IPS DF 6.9 (cell line): ENCODE measurements at regions not wholly inside any gene's neighbourhood (a gene's known extent, or its start where the extent isn't known, plus 50 kb on each side); places are given as distances from the start of the nearest gene placed in this dataset.

Source experiments
- DNase-seq: peaks from one replicate; pipeline ENCODE4 v3.0.0-alpha.2; 2013; ENCODE audit warnings: low read depth, low spot score
- H3K27ac ChIP-seq: one replicate; pipeline ENCODE4 v1.5.1; 2013; ENCODE audit warnings: low read length, control low read depth
- H3K27me3 ChIP-seq: 2 replicates; pipeline ENCODE4 v1.6.1; 2013; ENCODE audit warnings: mild to moderate bottlenecking, low read length; ENCODE audit not compliant: control insufficient read depth, insufficient read depth
- H3K36me3 ChIP-seq: 2 replicates; pipeline ENCODE4 v1.6.1; 2013; ENCODE audit warnings: low read length; ENCODE audit not compliant: control insufficient read depth, insufficient read depth
- H3K4me1 ChIP-seq: 2 replicates; pipeline ENCODE4 v1.6.1; 2013; ENCODE audit warnings: low read length; ENCODE audit not compliant: control insufficient read depth, insufficient read depth
- H3K4me3 ChIP-seq: 2 replicates; pipeline ENCODE4 v1.5.1; 2013; ENCODE audit warnings: mild to moderate bottlenecking, low read length
- H3K9me3 ChIP-seq: 2 replicates; pipeline ENCODE4 v1.6.1; 2013; ENCODE audit warnings: low read length, inconsistent platforms; ENCODE audit not compliant: control insufficient read depth, insufficient read depth
- WGBS: extraction: QIAGEN DNeasy Blood & Tissue Kit; methylation state at CpG from one replicate; pipeline ENCODE4 v1.1.7; 2013; ENCODE audit warnings: mixed read lengths, missing lambda C conversion rate; ENCODE audit not compliant: insufficient read length, insufficient coverage; 5-methylcytosine and 5-hydroxymethylcytosine counted together

DNA sequence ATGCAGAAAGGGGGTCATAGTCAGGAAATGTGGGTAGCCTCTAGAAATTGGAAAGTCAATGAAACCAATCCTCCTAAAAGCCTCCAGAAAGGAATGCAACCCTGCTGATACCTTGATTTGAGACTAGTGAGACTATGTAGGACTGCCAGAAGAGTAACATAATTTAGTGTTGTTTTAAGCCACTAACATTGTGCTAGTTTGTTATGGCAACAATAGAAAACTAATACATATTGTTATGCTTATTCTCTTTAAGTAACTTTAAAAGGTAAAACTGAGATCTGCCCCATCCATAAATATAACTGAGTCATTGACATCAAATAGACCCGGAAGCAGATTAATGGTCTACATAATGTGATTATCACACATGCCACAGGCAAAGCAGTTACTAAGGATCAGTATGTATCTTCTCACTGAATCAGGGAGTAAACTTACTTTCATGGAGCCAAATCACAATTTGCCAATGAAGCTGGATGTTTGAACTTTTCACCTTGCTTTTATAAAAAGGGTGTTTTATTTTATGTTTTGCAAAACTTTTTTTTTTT, 146.4 kb upstream of the TMEM106B start:
- WGBS, result no CpG with 5 or more reads among the region's 1 CpG

DNA sequence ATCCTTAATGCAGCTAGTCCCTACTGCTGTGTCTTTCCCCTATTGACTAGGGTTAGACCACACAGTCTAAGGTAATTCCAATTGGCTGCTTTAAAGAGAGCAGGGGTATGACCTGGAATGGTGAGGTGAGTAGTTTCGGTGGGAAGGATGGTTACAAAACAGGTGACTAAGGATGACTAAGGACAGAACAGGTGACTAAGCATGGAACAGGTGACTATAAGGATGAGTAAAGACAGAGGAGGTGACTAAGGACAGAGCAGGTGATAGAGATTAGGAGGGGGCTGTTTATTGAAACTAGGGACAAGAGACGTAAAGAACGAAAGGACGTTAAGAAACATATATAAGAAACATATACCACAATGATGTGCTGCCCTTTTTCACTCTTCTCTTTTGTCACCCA, 145.1 kb upstream of the TMEM106B start:
- no peak overlapping the region for H3K4me3 ChIP-seq
- no peaks in the 10 kb centered on the region for H3K36me3 ChIP-seq
- H3K4me1 ChIP-seq, result no peaks in the 10 kb centered on the region
- H3K9me3 ChIP-seq, result no peaks in the 10 kb centered on the region
- WGBS, result no CpG with 5 or more reads among the region's 4 CpGs
- DNase-seq, result no peak
- H3K27me3 ChIP-seq, result no peaks in the 10 kb centered on the region
- no peak overlapping the region for H3K27ac ChIP-seq

More for the DNA sequence above, 146.4 kb upstream of the TMEM106B start:
- H3K27ac ChIP-seq, result no peak overlapping the region
- no peaks in the 10 kb centered on the region for H3K4me1 ChIP-seq
- no peak overlapping the region for H3K4me3 ChIP-seq
- no peak for DNase-seq
- H3K27me3 ChIP-seq, result no peaks in the 10 kb centered on the region
- no peaks in the 10 kb centered on the region for H3K9me3 ChIP-seq
- no peaks in the 10 kb centered on the region for H3K36me3 ChIP-seq

DNA sequence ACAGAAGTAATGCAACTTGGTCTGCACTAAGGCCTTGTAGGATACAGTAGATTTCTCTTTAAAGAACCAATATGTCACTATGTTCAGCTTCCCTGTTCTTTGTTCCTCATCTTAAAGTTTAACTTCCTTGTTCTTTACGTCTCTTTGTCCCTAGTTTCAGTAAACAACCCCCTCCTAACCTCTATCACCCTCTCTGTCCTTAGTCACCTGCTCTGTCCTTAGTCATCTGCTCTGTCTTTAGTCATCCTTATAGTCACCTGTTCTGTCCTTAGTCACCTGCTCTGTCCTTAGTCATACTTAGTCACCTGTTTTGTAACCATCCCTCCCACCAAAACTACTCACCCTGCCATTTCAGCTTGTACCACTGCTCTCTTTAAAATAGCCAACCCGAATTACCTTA, 144.6 kb upstream of the TMEM106B start:
- Histone ChIP-seq H3K4me1 (no peaks in the 10 kb centered on the region), H3K27ac (no peak overlapping the region), H3K36me3 (no peaks in the 10 kb centered on the region), H3K9me3 (no peaks in the 10 kb centered on the region), H3K4me3 (no peak overlapping the region), H3K27me3 (no peaks in the 10 kb centered on the region)
- DNase-seq, result no peak
- WGBS, result no CpG with 5 or more reads among the region's 2 CpGs

DNA sequence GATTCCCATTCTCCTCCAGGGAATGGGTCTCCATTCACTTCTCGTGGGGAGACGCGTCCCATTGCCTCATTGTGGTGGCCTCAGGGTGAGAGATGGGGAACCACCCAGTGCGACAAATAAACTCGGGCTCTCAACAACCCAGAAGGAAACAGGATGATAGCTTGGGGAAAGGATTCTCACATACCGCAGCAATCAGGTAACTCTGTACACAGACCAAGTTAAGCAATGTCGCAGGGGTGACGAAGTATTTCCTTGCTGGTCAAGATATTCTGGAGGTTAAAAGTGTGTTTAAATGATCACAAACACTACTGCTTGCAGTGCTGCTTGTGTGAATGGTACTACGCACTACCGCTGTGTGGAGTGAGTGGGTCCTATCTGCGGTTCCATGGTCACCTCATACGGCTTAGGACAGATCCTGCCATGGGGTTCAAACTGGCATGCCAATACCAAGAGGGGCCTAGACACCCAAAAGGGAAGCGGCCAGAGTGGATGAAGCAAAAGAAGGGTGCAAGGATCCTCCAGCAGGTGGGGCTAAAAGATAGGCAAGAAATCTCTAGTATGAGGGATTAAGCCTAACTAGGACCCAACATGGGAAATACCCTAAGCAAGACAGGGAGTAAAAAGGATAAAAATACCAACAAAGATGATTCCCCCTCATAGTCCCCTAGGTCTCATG, 143.8 kb upstream of the TMEM106B start:
- DNase-seq, result peak; percentile 55
- Histone ChIP-seq H3K4me1 (no peaks in the 10 kb centered on the region), H3K27ac (no peak overlapping the region), H3K9me3 (no peaks in the 10 kb centered on the region), H3K36me3 (no peaks in the 10 kb centered on the region), H3K27me3 (no peaks in the 10 kb centered on the region), H3K4me3 (no peak overlapping the region)
- no CpG with 5 or more reads among the region's 13 CpGs for WGBS

DNA sequence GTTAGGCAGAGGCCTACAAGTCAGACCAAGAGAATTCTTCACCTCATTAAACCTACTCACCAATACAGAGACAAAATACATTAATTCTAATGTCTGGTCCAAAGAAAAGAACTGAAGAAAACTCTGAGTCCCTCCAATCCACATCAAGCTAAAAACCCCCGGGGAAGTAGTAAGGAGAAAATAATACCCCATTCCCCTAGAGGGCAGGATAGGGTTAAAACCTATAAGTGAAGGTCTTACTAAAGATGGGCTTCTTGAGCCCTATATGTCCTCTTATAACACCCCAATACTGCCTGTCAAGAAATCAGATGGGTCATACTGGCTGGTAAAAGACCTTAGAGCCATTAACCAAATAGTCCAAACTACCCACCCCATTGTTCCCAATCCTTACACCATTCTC, 141.3 kb upstream of the TMEM106B start:
- no peak for DNase-seq
- H3K9me3 ChIP-seq, result no peaks in the 10 kb centered on the region
- H3K27ac ChIP-seq, result no peak overlapping the region
- no peak overlapping the region for H3K4me3 ChIP-seq
- no peaks in the 10 kb centered on the region for H3K27me3 ChIP-seq
- H3K4me1 ChIP-seq, result no peaks in the 10 kb centered on the region
- no peaks in the 10 kb centered on the region for H3K36me3 ChIP-seq
- no CpG with 5 or more reads among the region's 1 CpG for WGBS

DNA sequence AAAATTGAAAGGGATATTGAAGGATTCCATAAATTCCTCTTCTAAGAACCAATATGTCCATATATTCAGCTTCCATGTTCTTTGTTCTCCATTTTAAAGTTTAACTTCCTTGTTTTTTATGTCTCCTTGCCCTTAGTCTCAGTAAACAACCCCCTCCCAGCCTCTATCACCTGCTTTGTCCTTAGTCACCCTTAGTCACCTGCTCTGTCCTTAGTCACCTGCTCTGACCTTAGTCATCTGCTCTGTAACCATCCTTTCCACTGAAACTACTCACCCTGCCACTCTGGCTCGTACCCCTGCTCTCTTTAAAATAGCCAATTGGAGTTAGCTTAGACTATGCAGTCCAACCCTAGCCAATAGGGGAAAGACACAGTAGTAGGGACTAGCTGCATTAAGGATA, 136.2 kb upstream of the TMEM106B start:
- peaks cover 1% of the 10 kb centered on the region for H3K9me3 ChIP-seq
- no peaks in the 10 kb centered on the region for H3K27me3 ChIP-seq
- no CpG with 5 or more reads among the region's 1 CpG for WGBS
- DNase-seq, result no peak
- no peak overlapping the region for H3K27ac ChIP-seq
- no peaks in the 10 kb centered on the region for H3K36me3 ChIP-seq
- H3K4me3 ChIP-seq, result no peak overlapping the region
- H3K4me1 ChIP-seq, result no peaks in the 10 kb centered on the region

DNA sequence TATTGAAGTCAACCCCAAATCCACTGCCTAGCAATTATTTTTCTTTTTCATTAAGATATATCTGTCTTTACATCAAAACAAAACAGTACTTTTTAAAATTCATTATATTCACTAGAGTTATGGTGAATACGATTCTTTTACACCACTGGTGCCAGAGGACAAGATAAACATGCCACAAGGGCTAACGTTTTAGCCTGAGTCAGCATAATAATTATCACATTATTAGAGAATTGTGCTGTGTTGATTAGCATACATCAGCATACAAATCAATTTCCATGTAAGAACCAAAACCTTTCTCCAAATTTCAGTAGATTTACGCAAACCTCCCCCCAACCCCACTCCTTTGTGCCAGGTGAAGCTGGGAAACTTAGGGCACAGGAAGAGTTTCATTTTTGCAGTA, 131.1 kb upstream of the TMEM106B start:
- peaks cover 1% of the 10 kb centered on the region; the same call in 1 of the 2 replicates for H3K9me3 ChIP-seq
- H3K4me1 ChIP-seq, result no peaks in the 10 kb centered on the region
- H3K27ac ChIP-seq, result no peak overlapping the region
- no peak for DNase-seq
- H3K27me3 ChIP-seq, result no peaks in the 10 kb centered on the region
- H3K4me3 ChIP-seq, result no peak overlapping the region
- H3K36me3 ChIP-seq, result no peaks in the 10 kb centered on the region
- no CpG with 5 or more reads among the region's 3 CpGs for WGBS

DNA sequence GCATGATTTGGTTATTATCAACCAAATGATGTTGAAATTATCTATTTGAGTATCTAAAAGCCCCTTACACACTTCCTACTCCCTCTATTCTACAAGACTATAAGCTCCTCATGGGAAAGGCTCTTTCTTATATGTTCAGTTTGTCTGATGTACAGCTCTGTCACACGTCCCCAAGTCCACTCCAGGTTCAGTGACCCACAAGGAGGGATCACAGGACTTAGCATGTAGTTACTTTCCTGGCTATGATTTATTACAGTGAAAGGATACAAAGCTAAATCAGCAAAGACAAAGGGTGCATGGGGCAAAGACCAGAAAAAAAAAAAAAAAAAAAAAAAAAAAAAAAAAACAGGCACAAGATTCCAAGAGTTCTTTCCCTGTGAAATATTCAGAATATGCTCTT, 125.6 kb upstream of the TMEM106B start:
- no peaks in the 10 kb centered on the region for H3K9me3 ChIP-seq
- no peaks in the 10 kb centered on the region for H3K27me3 ChIP-seq
- no peak overlapping the region for H3K27ac ChIP-seq
- H3K4me1 ChIP-seq, result no peaks in the 10 kb centered on the region
- WGBS, result no CpG with 5 or more reads among the region's 1 CpG
- no peak overlapping the region for H3K4me3 ChIP-seq
- H3K36me3 ChIP-seq, result no peaks in the 10 kb centered on the region
- no peak for DNase-seq

DNA sequence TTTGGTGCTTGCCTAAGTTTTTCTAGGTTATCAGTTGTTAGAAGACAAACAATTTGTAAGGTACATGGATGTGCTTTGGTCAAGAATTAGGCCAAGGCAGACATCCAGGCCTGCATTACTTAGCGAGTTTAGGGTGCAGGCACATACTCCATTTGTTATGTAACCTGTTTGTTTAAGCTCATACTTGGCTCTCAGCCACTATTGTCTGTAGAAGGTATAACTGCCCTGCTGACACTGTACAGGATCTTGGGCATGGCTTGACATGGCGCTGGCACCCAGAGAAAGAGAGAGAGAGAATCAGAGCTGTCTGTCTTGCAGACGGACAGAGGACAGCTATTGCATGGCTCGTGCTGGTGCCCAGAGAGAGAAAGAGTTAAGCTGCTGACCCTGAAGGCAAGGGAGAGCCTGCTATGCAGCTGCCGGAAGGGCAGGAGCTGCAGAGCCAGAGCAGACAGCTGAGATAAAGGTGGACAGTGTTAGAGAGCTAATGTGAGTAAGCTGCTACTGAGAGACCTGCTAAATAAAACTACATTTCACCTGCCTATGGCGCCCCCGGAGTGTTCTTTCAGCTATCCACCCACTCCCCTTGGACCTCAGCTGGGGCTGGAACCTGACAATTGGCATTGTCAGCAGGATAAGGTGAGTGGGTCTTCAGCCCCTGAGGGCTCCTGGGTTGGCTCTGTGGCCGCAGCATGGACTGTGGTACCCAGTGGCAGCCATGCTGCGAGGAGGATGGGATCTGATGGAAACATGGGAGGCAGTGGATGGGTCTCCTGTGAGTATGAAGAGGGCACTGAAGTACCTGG, 120.9 kb upstream of the TMEM106B start:
- DNase-seq, result no peak
- Histone ChIP-seq H3K27ac (no peak overlapping the region), H3K4me1 (peaks cover 5% of the 10 kb centered on the region; the same call in 1 of the 2 replicates), H3K9me3 (no peaks in the 10 kb centered on the region), H3K27me3 (no peaks in the 10 kb centered on the region; the same call in 1 of the 2 replicates), H3K4me3 (no peak overlapping the region), H3K36me3 (no peaks in the 10 kb centered on the region)
- no CpG with 5 or more reads among the region's 9 CpGs for WGBS

DNA sequence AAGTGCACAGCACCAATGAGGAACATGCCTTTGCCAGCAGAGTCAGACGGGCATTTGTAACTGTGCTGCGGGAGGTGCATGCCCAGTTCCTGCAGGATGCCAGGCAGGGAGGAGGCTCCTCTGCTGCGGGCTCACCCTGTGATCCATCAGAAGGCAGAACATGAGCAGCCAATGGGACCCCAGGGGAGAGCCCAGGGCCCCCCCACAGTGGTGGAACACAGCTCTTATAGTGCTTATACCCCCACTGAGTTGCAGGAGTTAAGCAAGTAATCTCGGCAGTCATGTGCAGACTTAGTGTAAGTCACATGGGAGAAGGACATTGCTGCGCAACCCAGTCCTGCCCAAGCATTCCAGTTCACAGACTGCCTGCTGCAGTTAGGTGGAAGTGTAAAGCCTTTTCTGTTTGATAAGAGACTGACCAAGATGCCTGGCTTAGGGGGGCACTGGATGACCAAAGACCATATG, 120.3 kb upstream of the TMEM106B start:
- DNase-seq, result no peak
- H3K9me3 ChIP-seq, result no peaks in the 10 kb centered on the region
- no peak overlapping the region for H3K4me3 ChIP-seq
- no CpG with 5 or more reads among the region's 5 CpGs for WGBS
- H3K27ac ChIP-seq, result no peak overlapping the region
- no peaks in the 10 kb centered on the region for H3K36me3 ChIP-seq
- H3K4me1 ChIP-seq, result peaks cover 5% of the 10 kb centered on the region; the same call in 1 of the 2 replicates
- H3K27me3 ChIP-seq, result no peaks in the 10 kb centered on the region; the same call in 1 of the 2 replicates
